ENCODE measurements at regions not wholly inside any gene's neighbourhood (a gene's known extent, or its start where the extent isn't known, plus 50 kb on each side); places are given as distances from the start of the nearest gene placed in this dataset.
A peak's percentile ranks its signal among the peaks of the same experiment; 100 is the strongest.

GRCh38 chrX:148382983-148383382 lies 117.4 kb upstream of the AFF2 start:
- no peak overlapping the region for H3K4me3 ChIP-seq (replicated peaks in 1 of 2; ENCODE audit: low read depth in 2 of 2, low read length in 2 of 2)
- DNase-seq (ENCODE audit: low read depth in 2 of 2): no peak
- no peak for TF ChIP-seq CTCF (IDR thresholded peaks at IDR 0.05; ENCODE audit: low read depth, low read length)

- H3K4me3 ChIP-seq (replicated peaks in 1 of 2; ENCODE audit: low read depth in 2 of 2, low read length in 2 of 2): no peak overlapping the region
- TF ChIP-seq CTCF (IDR thresholded peaks at IDR 0.05; ENCODE audit: low read depth, low read length): no peak
- no peak for DNase-seq (ENCODE audit: low read depth in 2 of 2)
Measured at GRCh38 chrX:148385471-148385870, 114.9 kb upstream of the AFF2 start.

- no peak for TF ChIP-seq CTCF (IDR thresholded peaks at IDR 0.05; ENCODE audit: low read depth, low read length)
- DNase-seq (ENCODE audit: low read depth in 2 of 2): no peak
Measured at GRCh38 chrX:148389629-148390028, 110.8 kb upstream of the AFF2 start.

GRCh38 chrX:148412006-148412405 lies 88.4 kb upstream of the AFF2 start:
- peak in 1 of 2 donors; percentile 0 for DNase-seq (ENCODE audit: low read depth in 2 of 2)
- TF ChIP-seq CTCF (IDR thresholded peaks at IDR 0.05; ENCODE audit: low read depth, low read length): no peak
- H3K4me3 ChIP-seq (replicated peaks in 1 of 2; ENCODE audit: low read depth in 2 of 2, low read length in 2 of 2): no peak overlapping the region

More at GRCh38 chrX:148389629-148390028, 110.8 kb upstream of the AFF2 start:
- no peak overlapping the region for H3K4me3 ChIP-seq (replicated peaks in 1 of 2; ENCODE audit: low read depth in 2 of 2, low read length in 2 of 2)

GRCh38 chrX:148416142-148416541 lies 84.3 kb upstream of the AFF2 start:
- TF ChIP-seq CTCF (IDR thresholded peaks at IDR 0.05; ENCODE audit: low read depth, low read length): no peak
- no peak overlapping the region for H3K4me3 ChIP-seq (replicated peaks in 1 of 2; ENCODE audit: low read depth in 2 of 2, low read length in 2 of 2)
- DNase-seq (ENCODE audit: low read depth in 2 of 2): no peak

- peak; percentile 2 to 18 for DNase-seq (ENCODE audit: low read depth in 2 of 2)
Measured at GRCh38 chrX:148416931-148417330, 83.5 kb upstream of the AFF2 start.

More at GRCh38 chrX:148416931-148417330, 83.5 kb upstream of the AFF2 start:
- H3K4me3 ChIP-seq (replicated peaks in 1 of 2; ENCODE audit: low read depth in 2 of 2, low read length in 2 of 2): no peak overlapping the region
- no peak for TF ChIP-seq CTCF (IDR thresholded peaks at IDR 0.05; ENCODE audit: low read depth, low read length)
